ENCODE measurements at regions not wholly inside any gene's neighbourhood (a gene's known extent, or its start where the extent isn't known, plus 50 kb on each side); places are given as distances from the start of the nearest gene placed in this dataset.
"Not testable (repeated sequence)": the region's sequence is repeated elsewhere in the genome, so short reads cannot be mapped to it uniquely, and the experiment has no call there.

GRCh38 chr5:44574678-44575077, 185.5 kb upstream of the FGF10 start:
- intact Hi-C loops (cut with DNase I): no loop called here
- ATAC-seq: no peak
- no peak for DNase-seq

- DNase-seq (no peak), ATAC-seq (no peak)
- intact Hi-C loops (cut with DNase I): no loop called here
Observed at GRCh38 chr5:44568519-44568918, 179.3 kb upstream of the FGF10 start.

DNA sequence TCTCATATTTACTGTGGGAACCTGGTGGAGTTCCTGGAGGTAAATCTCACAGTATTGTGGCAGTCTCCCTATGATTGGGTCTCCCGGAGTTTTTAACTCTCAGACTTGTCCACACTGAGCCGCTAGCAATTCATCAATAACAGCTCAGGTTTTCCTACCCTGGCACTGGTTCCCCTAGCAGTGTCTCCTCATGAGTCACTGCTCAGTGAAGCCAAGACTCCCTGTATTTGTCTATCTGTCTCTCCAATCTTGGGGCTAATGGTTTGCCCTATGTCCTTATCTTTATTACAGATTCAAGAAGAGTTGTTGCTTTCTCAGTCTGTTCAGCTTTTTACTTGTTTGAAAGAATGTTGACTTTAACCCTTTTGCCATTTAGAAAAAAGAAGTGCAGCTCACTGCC, 176.7 kb upstream of the FGF10 start:
- intact Hi-C loops (cut with DNase I): no loop called here
- DNase-seq (no peak), ATAC-seq (no peak)

DNA sequence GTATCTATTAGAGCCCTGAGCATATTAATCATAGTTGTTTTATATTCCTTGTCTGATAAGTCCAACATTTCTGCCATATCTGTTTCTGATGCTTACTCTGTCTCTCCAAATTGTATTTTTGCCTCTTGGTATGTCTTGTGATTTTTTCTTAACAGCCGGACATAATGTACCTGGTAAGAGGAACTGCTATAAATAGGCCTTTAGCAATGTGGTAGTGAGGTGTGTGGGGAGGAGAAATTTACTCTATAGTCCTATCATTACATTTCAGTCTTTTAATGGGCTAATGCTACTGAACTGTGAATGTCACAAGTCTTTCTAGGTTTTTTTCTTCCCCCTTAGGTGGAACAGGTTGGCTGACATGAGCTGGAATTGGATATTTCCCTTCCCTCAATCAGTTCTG, 176.1 kb upstream of the FGF10 start:
- ATAC-seq: no peak
- intact Hi-C loops (cut with DNase I): no loop called here
- DNase-seq: no peak

DNA sequence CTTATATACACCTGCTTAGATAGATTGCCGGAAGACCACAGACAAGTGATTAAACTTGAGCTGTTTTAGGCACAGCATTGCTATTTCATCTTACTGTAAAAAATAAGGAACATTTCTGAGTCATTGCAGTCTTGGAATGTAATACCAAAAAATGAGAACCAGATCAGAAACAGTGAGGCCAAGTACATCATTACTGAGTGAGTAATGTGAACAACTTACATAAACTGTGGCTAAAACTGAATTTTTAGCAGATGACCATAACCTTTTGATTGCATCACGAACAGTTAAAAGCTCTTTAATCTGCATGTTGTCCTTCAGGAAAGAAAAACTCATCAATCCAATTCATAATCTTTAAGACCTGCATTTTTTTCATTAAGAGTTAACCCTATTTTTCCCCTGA, 157.1 kb upstream of the FGF10 start:
- ATAC-seq (peak in 1 of 2 donors; percentile 81), DNase-seq (no peak)
- intact Hi-C loops (cut with DNase I): no loop called here

GRCh38 chr5:44543511-44543910, 154.3 kb upstream of the FGF10 start:
- no peak for ATAC-seq
- DNase-seq: no peak
- intact Hi-C loops (cut with DNase I): no loop called here

DNA sequence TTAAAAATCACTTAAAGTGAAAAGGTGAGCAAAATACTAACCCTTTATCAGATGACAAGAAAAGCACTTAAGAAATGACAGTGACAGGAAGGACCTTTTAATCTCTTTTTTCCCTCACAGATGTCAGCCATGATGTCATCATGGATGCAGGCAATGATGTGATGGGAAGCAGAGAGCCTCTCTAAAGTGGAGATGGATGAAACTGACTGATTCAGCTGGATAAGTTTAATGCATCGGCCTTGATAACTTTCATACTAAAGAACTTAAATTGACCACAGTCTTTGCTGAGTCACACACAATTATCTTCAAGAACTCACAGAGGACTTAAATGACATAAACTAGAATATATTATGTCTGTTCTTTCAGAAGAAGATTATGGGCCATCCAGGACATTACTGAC, 153.2 kb upstream of the FGF10 start:
- ATAC-seq: no peak
- intact Hi-C loops (cut with DNase I): no loop called here
- no peak for DNase-seq

- intact Hi-C loops (cut with DNase I): loop anchor here in 1 of 2 donors (5.0 kb wide), 1 partner anchor 233 kb away; no protein-coding TSS in a partner anchor
- no peak for DNase-seq
- no peak for ATAC-seq
Observed at GRCh38 chr5:44539602-44539919, 150.3 kb upstream of the FGF10 start.

DNA sequence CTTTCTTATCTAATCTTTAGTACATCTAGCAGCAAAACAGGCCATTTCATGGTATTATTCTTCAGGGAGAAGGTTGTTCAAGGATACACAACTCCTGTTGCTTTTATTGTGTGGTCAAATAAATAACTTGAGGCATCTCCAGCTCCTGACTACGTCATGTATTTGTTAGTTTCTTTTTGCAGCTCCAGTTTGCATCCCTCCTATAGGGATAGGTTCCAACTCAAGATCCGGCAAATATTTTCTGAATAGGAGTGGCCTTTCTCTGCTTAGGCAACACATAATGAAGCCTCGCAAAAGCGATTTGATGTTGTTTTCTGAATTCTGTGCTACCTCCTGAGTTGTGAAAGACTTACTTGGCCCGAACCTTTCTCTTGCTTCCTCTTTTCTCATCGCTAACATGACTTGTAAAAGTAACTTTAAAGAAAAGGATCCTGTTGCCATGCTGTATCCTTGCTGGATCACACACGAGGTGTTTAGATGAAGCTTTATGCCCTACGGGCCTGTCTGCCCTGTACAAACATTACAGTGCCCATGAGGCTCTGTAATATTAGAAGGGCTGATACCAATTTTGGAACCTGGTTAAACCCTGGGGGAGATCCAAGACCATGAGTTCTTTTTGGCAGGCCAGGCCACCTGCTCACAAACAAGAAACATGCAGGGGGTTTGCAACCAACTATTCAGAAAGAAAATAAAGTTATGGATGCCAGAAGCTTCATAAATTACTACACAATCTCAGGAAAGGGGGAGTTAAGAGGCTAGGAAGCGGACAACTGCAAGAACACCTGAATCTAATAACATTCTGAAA, 149.8 kb upstream of the FGF10 start:
- ATAC-seq (no peak), DNase-seq (no peak)
- intact Hi-C loops (cut with DNase I): loop anchor here in 1 of 2 donors (5.0 kb wide), 1 partner anchor 233 kb away; no protein-coding TSS in a partner anchor

GRCh38 chr5:44536650-44537260, 147.5 kb upstream of the FGF10 start:
- no peak for ATAC-seq
- intact Hi-C loops (cut with DNase I): loop anchor here (2.0 to 5.0 kb wide), 2 partner anchors 236 to 238 kb away; no protein-coding TSS in a partner anchor
- peak; percentile 28 for DNase-seq

DNA sequence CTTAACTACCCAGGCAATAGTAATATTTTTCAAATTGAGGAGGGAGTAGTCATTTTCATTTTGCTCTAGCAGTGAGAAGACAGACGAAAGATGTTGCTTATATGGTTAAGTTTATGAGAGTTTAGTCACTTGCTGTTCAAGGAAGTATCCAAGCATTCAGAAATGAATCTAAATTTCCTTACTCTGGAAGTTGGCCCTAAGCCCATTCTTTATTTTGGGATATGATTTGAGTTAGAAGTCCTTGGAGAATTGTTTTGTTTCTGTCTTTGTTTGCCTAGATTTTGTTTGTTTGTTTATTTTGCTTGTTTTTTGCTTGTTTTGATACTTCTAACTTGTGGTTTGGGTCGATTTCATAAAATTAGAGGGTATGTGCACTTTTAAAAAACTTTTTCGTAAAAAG, 146.4 kb upstream of the FGF10 start:
- DNase-seq (no peak), ATAC-seq (no peak)

DNA sequence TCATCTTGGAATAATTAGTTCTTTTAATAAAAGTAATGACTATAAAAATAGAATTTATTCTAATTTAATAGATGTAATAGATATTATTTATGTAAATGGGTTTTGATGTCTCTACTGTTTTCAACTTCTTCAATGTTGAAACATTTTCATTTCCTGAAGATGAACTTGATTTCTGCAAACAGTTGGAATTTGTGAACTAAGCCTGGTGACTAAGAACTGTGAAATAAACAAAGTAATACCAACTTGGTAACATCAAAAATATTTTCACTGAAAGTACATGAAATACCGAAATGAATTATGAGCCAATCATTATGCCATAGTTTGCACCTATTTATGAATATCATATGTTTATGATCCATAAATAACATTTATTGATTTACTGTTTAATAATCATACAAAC, 143.8 kb upstream of the FGF10 start:
- no peak for ATAC-seq
- no peak for DNase-seq
- intact Hi-C loops (cut with DNase I): no loop called here

More for the DNA sequence above, 146.4 kb upstream of the FGF10 start:
- intact Hi-C loops (cut with DNase I): loop anchor here (2.0 to 5.0 kb wide), 2 partner anchors 237 to 239 kb away; no protein-coding TSS in a partner anchor

DNA sequence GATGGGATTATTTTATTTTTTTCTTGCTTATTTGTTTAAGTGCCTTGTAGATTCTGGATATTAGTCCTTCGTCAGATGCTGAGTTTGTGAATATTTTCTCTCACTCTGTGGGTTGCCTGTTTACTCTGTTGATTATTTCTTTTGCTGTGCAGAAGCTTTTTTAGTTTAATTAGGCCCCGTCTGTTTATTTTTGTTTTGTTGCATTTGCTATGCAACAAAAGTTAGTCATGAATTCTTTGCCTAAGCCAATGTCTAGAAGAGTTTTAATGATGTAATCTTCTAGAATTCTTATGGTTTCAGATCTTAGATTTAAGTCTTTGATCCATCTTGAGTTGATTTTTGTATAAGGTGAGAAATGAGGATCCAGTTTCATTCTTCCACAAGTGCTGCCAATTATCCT, 142.5 kb upstream of the FGF10 start:
- DNase-seq; intact Hi-C loops (cut with DNase I); ATAC-seq: not testable (repeated sequence)

DNA sequence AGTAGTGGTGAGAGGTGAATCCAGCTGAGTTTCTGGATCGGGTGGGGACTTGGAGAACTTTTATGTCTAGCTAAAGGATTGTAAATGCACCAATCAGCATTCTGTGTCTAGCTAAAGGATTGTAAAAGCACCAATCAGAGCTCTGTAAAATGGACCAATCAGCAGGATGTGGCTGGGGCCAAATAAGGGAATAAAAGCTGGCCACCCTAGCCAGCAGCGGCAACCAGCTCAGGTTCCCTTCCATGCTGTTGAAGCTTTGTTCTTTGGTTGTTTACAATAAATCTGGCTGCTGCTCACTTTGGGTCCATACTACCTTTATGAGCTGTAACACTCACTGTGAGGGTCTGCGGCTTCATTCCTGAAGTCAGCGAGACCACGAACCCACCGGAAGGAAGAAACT, 141.6 kb upstream of the FGF10 start:
- ATAC-seq; intact Hi-C loops (cut with DNase I): not testable (repeated sequence)

DNA sequence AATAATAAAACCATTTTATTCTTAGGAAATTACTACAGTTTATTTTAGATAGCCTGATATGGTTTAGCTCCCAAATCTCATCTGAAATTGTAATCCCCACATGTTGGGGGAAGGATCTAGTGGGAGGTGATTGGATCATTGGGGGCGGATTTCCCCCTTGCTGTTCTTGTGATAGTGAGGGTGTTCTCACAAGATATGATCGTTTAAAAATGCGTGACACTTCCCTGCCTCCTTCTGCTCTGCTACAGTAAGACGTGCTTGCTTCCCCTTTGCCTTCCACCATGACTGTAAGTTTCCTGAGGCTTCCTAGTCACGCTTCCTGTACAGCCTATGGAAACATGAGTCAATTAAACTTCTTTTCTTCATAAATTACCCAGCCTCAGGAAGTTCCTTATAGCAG, 122.4 kb upstream of the FGF10 start:
- no peak for DNase-seq
- ATAC-seq: no peak
- intact Hi-C loops (cut with DNase I): no loop called here

More for the DNA sequence above, 141.6 kb upstream of the FGF10 start:
- DNase-seq: not testable (repeated sequence)

- intact Hi-C loops (cut with DNase I): no loop called here
- ATAC-seq (no peak), DNase-seq (no peak)
Observed at GRCh38 chr5:44506561-44506960, 117.3 kb upstream of the FGF10 start.

DNA sequence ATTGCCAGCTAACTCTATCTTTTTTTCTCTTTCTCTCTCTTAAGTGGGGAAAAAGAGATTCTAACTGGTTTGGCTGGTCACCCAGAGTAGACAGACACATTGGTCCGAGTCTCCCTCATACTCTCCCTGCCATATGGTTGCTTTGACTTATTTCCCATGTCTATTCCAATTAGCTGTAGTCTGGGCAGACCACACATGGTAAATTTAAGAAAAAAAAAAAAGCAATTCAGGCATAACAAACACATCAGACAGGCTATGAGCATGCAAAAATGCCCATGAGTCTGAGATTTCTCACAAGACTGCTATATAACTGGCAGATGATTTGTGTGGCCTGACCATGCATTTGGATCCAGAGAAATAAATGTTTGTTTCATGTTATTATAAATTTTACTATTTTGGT, 110.2 kb upstream of the FGF10 start:
- ATAC-seq (no peak), DNase-seq (no peak)
- intact Hi-C loops (cut with DNase I): no loop called here

GRCh38 chr5:44497606-44498005, 108.4 kb upstream of the FGF10 start:
- ATAC-seq (no peak), DNase-seq (no peak)
- intact Hi-C loops (cut with DNase I): no loop called here

- ATAC-seq (no peak), DNase-seq (no peak)
- intact Hi-C loops (cut with DNase I): no loop called here
Observed at GRCh38 chr5:44495280-44495679, 106.1 kb upstream of the FGF10 start.

GRCh38 chr5:44489759-44490158, 100.5 kb upstream of the FGF10 start:
- ATAC-seq (no peak), DNase-seq (no peak)
- intact Hi-C loops (cut with DNase I): no loop called here

GRCh38 chr5:44486591-44486990, 97.4 kb upstream of the FGF10 start:
- no peak for DNase-seq
- no peak for ATAC-seq
- intact Hi-C loops (cut with DNase I): no loop called here
